Upper lobe of right lung (tissue), 1 donor: ENCODE measurements at regions not wholly inside any gene's neighbourhood (a gene's known extent, or its start where the extent isn't known, plus 50 kb on each side); places are given as distances from the start of the nearest gene placed in this dataset.
"Not testable (repeated sequence)": the region's sequence is repeated elsewhere in the genome, so short reads cannot be mapped to it uniquely, and the experiment has no call there.

Experiments used
- ATAC-seq: fragments of 200-7000 bp; cut with Tn5 transposase; one replicate; pipeline ENCODE4 v1.9.1; 2020; ENCODE audit warnings: mild to moderate bottlenecking, moderate library complexity
- DNase-seq: peaks from one replicate; pipeline ENCODE4 v3.0.0-alpha.2; 2020
- H3K27ac ChIP-seq: fragments of 200-600 bp; one replicate; pipeline ENCODE4 v1.8.0; 2022
- H3K27me3 ChIP-seq: fragments of 200-600 bp; one replicate; pipeline ENCODE4 v1.8.0; 2022; ENCODE audit warnings: mild to moderate bottlenecking
- H3K36me3 ChIP-seq: fragments of 200-600 bp; one replicate; pipeline ENCODE4 v1.8.0; 2022
- H3K4me1 ChIP-seq: fragments of 200-600 bp; one replicate; pipeline ENCODE4 v1.8.0; 2022
- H3K4me3 ChIP-seq: fragments of 200-600 bp; one replicate; pipeline ENCODE4 v1.8.0; 2022; ENCODE audit warnings: mild to moderate bottlenecking
- H3K9me3 ChIP-seq: fragments of 200-600 bp; one replicate; pipeline ENCODE4 v1.8.0; 2022
- intact Hi-C: fragments of 100-400 bp; cut with DNase I; formaldehyde crosslinking; loops from one replicate; pipeline ENCODE4 v1.11.0; 2022
- TF ChIP-seq, protein P1 (sequence below): fragments of 200-600 bp; IDR thresholded peaks from one replicate; pipeline ENCODE4 v1.8.0; 2022; ENCODE audit warnings: antibody characterized with exemption
- donor health status: DM: no; HTN: yes; CAD: no; lungs with severe emphysema.

DNA sequence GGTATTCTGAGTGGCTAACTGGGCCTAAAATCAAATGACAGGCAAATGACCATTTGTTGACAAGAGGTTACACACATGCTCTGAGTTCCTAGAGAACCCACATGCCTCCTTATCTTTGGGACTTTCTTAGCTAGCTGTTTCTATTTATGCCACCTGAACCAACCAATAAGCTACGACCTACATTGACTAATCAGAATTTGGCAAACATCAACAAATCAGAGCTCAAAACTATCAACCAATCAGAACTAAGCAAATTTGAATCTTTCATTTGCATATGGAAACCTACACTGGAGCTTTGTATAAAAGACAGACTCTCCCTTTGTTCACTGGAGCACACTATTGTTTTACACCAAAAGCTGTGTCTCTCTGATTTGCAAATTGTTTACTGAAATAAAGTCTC lies 192.0 kb downstream of the CXXC4 start:
- ATAC-seq (no peak), DNase-seq (no peak)
- no peaks in the 10 kb centered on the region for H3K27me3 ChIP-seq
- no peaks in the 10 kb centered on the region for H3K9me3 ChIP-seq
- no peaks in the 10 kb centered on the region for H3K4me1 ChIP-seq
- intact Hi-C loops = no loop called here
- H3K27ac ChIP-seq = no peak overlapping the region
- TF ChIP-seq, protein P1, sequence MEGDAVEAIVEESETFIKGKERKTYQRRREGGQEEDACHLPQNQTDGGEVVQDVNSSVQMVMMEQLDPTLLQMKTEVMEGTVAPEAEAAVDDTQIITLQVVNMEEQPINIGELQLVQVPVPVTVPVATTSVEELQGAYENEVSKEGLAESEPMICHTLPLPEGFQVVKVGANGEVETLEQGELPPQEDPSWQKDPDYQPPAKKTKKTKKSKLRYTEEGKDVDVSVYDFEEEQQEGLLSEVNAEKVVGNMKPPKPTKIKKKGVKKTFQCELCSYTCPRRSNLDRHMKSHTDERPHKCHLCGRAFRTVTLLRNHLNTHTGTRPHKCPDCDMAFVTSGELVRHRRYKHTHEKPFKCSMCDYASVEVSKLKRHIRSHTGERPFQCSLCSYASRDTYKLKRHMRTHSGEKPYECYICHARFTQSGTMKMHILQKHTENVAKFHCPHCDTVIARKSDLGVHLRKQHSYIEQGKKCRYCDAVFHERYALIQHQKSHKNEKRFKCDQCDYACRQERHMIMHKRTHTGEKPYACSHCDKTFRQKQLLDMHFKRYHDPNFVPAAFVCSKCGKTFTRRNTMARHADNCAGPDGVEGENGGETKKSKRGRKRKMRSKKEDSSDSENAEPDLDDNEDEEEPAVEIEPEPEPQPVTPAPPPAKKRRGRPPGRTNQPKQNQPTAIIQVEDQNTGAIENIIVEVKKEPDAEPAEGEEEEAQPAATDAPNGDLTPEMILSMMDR = no peak
- H3K36me3 ChIP-seq = no peaks in the 10 kb centered on the region
- no peak overlapping the region for H3K4me3 ChIP-seq

DNA sequence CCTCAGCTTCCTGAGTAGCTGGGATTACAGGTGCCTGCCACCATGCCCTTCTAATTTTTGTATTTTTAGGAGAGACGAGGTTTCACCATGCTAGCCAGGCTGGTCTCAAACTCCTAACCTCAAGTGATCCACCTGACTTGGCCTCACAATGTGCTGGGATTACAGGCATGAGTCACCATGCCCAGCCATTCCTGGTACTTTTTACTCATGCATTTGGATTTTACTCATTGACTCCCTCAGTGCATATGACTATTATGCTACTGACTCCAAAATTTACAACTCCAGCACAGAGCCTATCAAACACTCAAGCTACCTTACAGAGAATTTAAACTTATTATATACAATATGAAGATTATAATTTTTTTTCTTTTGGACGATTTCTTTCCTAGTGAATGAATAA lies 199.9 kb downstream of the CXXC4 start:
- no peaks in the 10 kb centered on the region for H3K9me3 ChIP-seq
- no peak overlapping the region for H3K4me3 ChIP-seq
- TF ChIP-seq, protein P1 = no peak
- no peak overlapping the region for H3K27ac ChIP-seq
- no peaks in the 10 kb centered on the region for H3K27me3 ChIP-seq
- DNase-seq (no peak), ATAC-seq (no peak)
- no peaks in the 10 kb centered on the region for H3K36me3 ChIP-seq
- H3K4me1 ChIP-seq = no peaks in the 10 kb centered on the region
- intact Hi-C loops = no loop called here

DNA sequence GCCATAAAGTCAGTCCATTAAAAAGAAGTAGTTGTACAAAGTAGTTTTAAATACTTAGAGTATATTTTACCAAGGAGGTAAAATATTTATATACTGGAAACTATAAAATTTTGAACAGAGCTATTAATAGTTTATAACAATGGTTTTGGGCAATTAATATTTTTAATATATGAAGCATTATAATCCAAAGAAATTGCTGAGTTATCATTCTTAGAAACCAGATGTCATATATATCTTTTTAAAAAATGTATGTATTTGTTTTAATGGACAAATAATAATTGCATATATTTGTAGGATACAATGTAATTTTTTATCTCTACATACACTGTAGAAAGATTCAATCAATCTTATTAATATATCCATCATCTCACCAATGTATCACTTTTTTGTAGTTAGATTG lies 207.8 kb downstream of the CXXC4 start:
- H3K36me3 ChIP-seq = no peaks in the 10 kb centered on the region
- no peak for ATAC-seq
- no peak overlapping the region for H3K27ac ChIP-seq
- H3K4me1 ChIP-seq = no peaks in the 10 kb centered on the region
- no peaks in the 10 kb centered on the region for H3K9me3 ChIP-seq
- H3K4me3 ChIP-seq = no peak overlapping the region
- no peaks in the 10 kb centered on the region for H3K27me3 ChIP-seq
- no peak for DNase-seq
- TF ChIP-seq, protein P1 = no peak
- intact Hi-C loops = no loop called here

DNA sequence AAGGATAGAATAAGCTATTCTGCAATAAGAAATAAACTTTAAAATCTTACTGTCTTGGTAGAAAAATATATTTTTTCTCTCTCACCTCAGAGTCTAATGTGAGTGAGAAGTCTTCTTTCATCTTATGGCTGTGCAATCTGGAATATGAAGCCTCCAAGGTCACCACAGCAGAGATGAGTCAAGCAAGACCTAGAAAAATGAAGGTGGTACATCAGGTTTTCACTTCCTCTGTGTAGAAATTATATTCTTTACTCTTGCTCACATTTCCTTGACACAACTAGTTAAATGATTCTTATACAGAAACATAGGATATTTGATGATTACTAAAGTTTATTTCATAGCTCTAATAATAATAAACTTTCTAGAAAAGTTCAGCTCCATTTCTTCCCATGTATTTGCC lies 211.4 kb downstream of the CXXC4 start:
- DNase-seq (no peak), ATAC-seq (no peak)
- no peaks in the 10 kb centered on the region for H3K36me3 ChIP-seq
- no peak overlapping the region for H3K4me3 ChIP-seq
- TF ChIP-seq, protein P1 = no peak
- intact Hi-C loops = no loop called here
- H3K27me3 ChIP-seq = no peaks in the 10 kb centered on the region
- H3K9me3 ChIP-seq = no peaks in the 10 kb centered on the region
- no peak overlapping the region for H3K27ac ChIP-seq
- H3K4me1 ChIP-seq = no peaks in the 10 kb centered on the region

DNA sequence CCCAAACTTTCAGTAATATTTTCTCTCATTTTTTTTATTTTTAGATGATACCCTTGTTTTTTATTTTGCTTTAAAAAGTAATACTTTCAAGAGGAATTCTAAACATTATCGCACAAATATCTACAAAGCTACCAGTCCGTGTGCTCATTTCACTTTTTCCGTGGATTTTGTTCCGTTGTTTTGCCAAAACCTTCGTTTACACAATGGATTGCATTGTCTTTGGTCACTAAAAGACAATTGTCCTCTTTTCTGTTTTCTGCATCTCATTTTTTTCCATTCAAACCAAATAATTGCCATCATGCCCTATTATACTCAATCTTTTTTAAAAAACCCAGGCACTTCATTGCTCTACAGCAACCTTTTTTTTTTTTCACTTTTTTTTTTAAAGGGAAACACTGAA lies 214.9 kb downstream of the CXXC4 start:
- ATAC-seq = no peak
- Histone ChIP-seq H3K27ac (no peak overlapping the region), H3K9me3 (no peaks in the 10 kb centered on the region), H3K4me1 (no peaks in the 10 kb centered on the region), H3K36me3 (no peaks in the 10 kb centered on the region), H3K27me3 (no peaks in the 10 kb centered on the region), H3K4me3 (no peak overlapping the region)
- no peak for DNase-seq
- TF ChIP-seq, protein P1 = no peak
- intact Hi-C loops = no loop called here

DNA sequence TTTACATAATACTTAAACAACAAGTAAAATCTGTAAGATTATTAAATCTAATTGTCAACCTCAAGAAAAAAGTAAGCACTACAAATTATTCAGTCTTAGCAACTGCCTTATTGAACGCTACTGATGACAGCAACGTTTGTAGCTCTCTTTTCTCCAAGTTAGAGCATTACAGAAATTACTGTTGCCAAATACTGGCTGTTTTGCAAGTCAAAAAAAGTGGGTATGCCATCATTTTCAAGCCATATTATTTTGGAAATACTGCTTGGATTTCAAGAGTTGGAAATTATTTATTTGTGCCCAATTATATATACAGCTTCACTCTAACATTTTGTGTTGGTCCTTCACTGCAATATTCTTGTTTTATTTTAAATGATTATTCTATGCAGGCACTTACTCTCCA lies 221.7 kb downstream of the CXXC4 start:
- Histone ChIP-seq H3K27ac (no peak overlapping the region), H3K36me3 (no peaks in the 10 kb centered on the region), H3K4me1 (no peaks in the 10 kb centered on the region), H3K4me3 (no peak overlapping the region), H3K9me3 (no peaks in the 10 kb centered on the region), H3K27me3 (no peaks in the 10 kb centered on the region)
- TF ChIP-seq, protein P1 = no peak
- ATAC-seq (no peak), DNase-seq (no peak)
- intact Hi-C loops = no loop called here

DNA sequence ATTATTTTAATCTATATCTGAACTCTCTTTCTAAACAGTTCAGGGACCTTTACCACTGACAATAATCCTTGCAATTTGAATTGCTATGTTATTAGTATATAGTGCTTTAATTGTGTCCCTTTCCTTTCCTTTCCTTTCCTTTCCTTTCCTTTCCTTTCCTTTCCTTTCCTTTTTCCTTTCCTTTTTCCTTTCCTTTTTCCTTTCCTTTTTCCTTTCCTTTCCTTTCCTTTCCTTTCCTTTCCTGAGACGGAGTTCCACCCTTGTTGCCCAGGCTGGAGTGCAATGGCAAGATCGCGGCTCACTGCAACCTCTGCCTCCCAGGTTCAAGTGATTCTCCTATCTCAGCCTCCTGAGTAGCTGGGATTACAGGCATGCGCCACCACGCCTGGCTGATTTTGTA lies 225.1 kb downstream of the CXXC4 start:
- H3K36me3 ChIP-seq, H3K27me3 ChIP-seq, H3K27ac ChIP-seq, intact Hi-C loops, H3K4me3 ChIP-seq, DNase-seq, H3K4me1 ChIP-seq, H3K9me3 ChIP-seq, ATAC-seq: not testable (repeated sequence)
